GM23248 (cell line): ENCODE measurements at regions not wholly inside any gene's neighbourhood (a gene's known extent, or its start where the extent isn't known, plus 50 kb on each side); places are given as distances from the start of the nearest gene placed in this dataset.
A peak's percentile ranks its signal among the peaks of the same experiment; 100 is the strongest.
"Not testable (repeated sequence)": the region's sequence is repeated elsewhere in the genome, so short reads cannot be mapped to it uniquely, and the experiment has no call there.

Experiments used
- DNase-seq: peaks from one replicate; pipeline ENCODE4 v3.0.0-alpha.2; 2015
- H2AFZ ChIP-seq: fragments of 200-600 bp; sonication (generic); 2 replicates; pipeline ENCODE4 v1.6.1; 2016; ENCODE audit warnings: antibody characterized with exemption
- H3F3A ChIP-seq: fragments of 200-600 bp; sonication (generic); 2 replicates; pipeline ENCODE4 v1.6.1; 2016; ENCODE audit warnings: mild to moderate bottlenecking, antibody characterized with exemption, mixed run types; ENCODE audit not compliant: insufficient read depth
- H3K27ac ChIP-seq: fragments of 200-600 bp; sonication (generic); 2 replicates; pipeline ENCODE4 v1.5.1; 2016; ENCODE audit warnings: mild to moderate bottlenecking
- H3K27me3 ChIP-seq: fragments of 200-600 bp; sonication (generic); replicated peaks from 2 replicates; pipeline ENCODE4 v1.6.1; 2016; ENCODE audit warnings: mild to moderate bottlenecking; ENCODE audit not compliant: insufficient read depth
- H3K36me3 ChIP-seq: fragments of 200-600 bp; sonication (generic); 2 replicates; pipeline ENCODE4 v1.6.1; 2016; ENCODE audit warnings: low read depth, mild to moderate bottlenecking
- H3K4me1 ChIP-seq: fragments of 200-600 bp; sonication (generic); 2 replicates; pipeline ENCODE4 v1.6.1; 2016; ENCODE audit warnings: mild to moderate bottlenecking; ENCODE audit not compliant: insufficient read depth
- H3K4me2 ChIP-seq: fragments of 200-600 bp; sonication (generic); one replicate; pipeline ENCODE4 v1.6.1; 2016; ENCODE audit warnings: mild to moderate bottlenecking; ENCODE audit not compliant: unreplicated experiment
- H3K4me3 ChIP-seq: fragments of 200-600 bp; sonication (generic); 2 replicates; pipeline ENCODE4 v1.5.1; 2016; ENCODE audit warnings: mild to moderate bottlenecking
- H3K79me2 ChIP-seq: fragments of 200-600 bp; sonication (generic); 2 replicates; pipeline ENCODE4 v1.6.1; 2016; ENCODE audit warnings: mild to moderate bottlenecking; ENCODE audit not compliant: insufficient read depth
- H3K9ac ChIP-seq: fragments of 200-600 bp; sonication (generic); 2 replicates; pipeline ENCODE4 v1.6.1; 2016; ENCODE audit warnings: mild to moderate bottlenecking
- H3K9me2 ChIP-seq: fragments of 200-600 bp; sonication (generic); 2 replicates; pipeline ENCODE4 v1.6.1; 2016; ENCODE audit warnings: mixed run types, mild to moderate bottlenecking, moderate library complexity; ENCODE audit not compliant: insufficient read depth
- H3K9me3 ChIP-seq: fragments of 200-600 bp; sonication (generic); one replicate; pipeline ENCODE4 v1.6.1; 2017; ENCODE audit warnings: low read depth
- H4K20me1 ChIP-seq: fragments of 200-600 bp; sonication (generic); 2 replicates; pipeline ENCODE4 v1.6.0; 2016; ENCODE audit not compliant: insufficient read depth
- EZH2 ChIP-seq: fragments of 200-600 bp; sonication (generic); IDR thresholded peaks from 2 replicates; pipeline ENCODE4 v1.6.1; 2018; ENCODE audit warnings: antibody characterized with exemption, mild to moderate bottlenecking; ENCODE audit not compliant: insufficient read depth, poor library complexity, severe bottlenecking
- EZH2phosphoT487 ChIP-seq: fragments of 200-600 bp; sonication (generic); IDR thresholded peaks from 2 replicates; pipeline ENCODE4 v1.6.1; 2018; ENCODE audit warnings: antibody characterized with exemption, moderate library complexity, mild to moderate bottlenecking, low read depth; ENCODE audit not compliant: insufficient read depth
- WGBS, 2 experiments: methylation state at CpG; one replicate each; pipeline ENCODE4 v1.1.6; 2015 to 2017; ENCODE audit warnings: low lambda C conversion rate in 2 of 2, low coverage in 1 of 2; ENCODE audit errors: missing lambda C conversion rate in 2 of 2; 5-methylcytosine and 5-hydroxymethylcytosine counted together
- in situ Hi-C: fragments of 300-500 bp; cut with MboI; formaldehyde crosslinking; loops from 2 replicates; pipeline ENCODE4 v1.15.0; 2020

DNA sequence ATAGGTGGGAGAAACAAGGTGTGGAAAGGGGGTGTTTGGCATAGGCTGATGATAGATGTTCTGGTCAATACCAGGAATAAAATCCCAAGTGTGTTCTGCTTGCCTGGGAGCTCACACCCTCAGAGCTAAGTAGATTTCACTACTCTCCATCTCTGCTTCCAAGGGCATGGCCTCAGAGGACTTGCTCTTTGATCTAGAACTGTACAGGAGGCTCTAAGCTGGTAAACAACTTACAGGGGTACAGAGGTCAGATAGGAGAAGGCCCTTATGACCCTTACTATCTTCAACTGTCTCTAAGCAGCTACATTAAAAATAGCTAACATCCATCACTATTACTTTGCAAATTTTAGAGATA is 221.5 kb upstream of the KLF14 start:
- Histone ChIP-seq H2AFZ (no peak overlapping the region), H3K27me3 (no peaks in the 10 kb centered on the region), H3K9ac (peak overlapping the region; percentile 19; the same call in 1 of the 2 replicates), H3K9me2 (no peaks in the 10 kb centered on the region), H3K9me3 (no peaks in the 10 kb centered on the region), H3F3A (peaks cover 79% of the 10 kb centered on the region), H3K4me3 (0 out of 2 replicates have a peak overlapping the region, but pooled peaks have one; percentile 81), H3K4me1 (peaks cover 58% of the 10 kb centered on the region), H4K20me1 (no peaks in the 10 kb centered on the region), H3K36me3 (peaks cover 44% of the 10 kb centered on the region; the same call in 1 of the 2 replicates), H3K27ac (peak overlapping the region; percentile 100), H3K79me2 (peaks cover 92% of the 10 kb centered on the region), H3K4me2 (peak overlapping the region; percentile 99)
- in situ Hi-C loops: no loop called here
- DNase-seq: no peak
- no peak for TF ChIP-seq EZH2phosphoT487
- no peak for TF ChIP-seq EZH2

DNA sequence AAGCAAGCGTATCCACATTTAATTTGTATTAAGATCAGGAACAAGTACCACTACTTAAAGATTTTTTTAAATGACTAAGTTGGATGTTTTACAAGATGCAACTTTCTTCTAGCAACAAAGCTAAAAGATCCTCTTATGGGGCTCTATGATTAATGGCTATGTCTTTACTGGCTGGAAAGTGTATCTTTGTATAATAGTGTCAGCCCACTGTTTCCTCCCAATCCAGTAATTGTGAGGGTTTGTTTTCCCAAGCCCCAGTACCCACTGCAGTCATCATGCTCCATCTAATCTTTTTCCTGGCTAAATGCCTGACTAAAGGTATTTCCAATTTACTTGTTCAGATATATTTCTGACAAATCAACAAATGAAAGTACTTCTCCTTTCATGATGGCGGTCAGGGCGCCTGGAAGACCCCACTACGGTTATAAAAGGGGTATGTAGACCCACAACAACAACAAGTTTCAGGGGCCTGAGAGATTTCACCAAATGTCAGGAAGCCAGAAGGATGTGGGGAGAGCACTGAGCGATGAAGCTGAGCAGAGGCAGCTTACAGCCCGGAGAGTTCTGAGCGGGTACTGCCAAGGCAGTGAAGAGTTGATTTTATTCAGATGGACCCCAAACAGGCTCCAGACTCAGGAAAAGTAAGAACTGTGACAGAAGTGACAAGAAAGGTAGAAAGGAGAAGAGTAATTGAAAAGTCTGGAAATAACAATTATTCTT is 222.6 kb upstream of the KLF14 start:
- 81 to 82% methylated on average over 7 of the region's 7 CpGs for WGBS, 2 experiments
- peaks cover 43% of the 10 kb centered on the region; the same call in 1 of the 2 replicates for H3K36me3 ChIP-seq
- peak overlapping the region; percentile 19 for H3K9ac ChIP-seq
- H3K9me3 ChIP-seq: no peaks in the 10 kb centered on the region
- no peak overlapping the region for H2AFZ ChIP-seq
- TF ChIP-seq EZH2phosphoT487 (no peak), EZH2 (no peak)
- H3F3A ChIP-seq: peaks cover 85% of the 10 kb centered on the region
- H3K27me3 ChIP-seq: no peaks in the 10 kb centered on the region
- peaks cover 84% of the 10 kb centered on the region for H3K79me2 ChIP-seq
- H3K4me3 ChIP-seq: peak overlapping the region; percentile 81
- H3K4me1 ChIP-seq: peaks cover 68% of the 10 kb centered on the region
- H3K4me2 ChIP-seq: peak overlapping the region; percentile 99
- no peaks in the 10 kb centered on the region for H4K20me1 ChIP-seq
- in situ Hi-C loops: no loop called here
- peak overlapping the region; percentile 100 for H3K27ac ChIP-seq
- peak; percentile 39 for DNase-seq
- H3K9me2 ChIP-seq: no peaks in the 10 kb centered on the region

DNA sequence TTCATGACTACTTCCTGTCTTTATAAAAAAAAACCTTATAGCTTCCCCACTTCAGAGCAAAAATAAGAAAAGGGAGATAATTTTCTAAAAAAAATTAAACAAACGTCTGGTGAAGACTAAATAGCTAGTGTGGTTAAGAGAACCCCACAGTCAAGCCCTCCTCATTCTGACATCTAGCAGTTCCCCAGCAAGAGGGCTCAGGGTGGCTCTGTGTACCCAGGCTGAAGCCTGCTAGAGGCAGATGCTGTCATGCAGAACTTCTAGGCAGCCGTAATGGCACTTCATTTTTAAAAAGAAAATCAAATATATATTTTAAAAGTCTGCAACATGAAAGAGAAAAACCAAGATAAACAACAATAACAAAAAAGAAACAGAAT is 223.1 kb upstream of the KLF14 start:
- Histone ChIP-seq H3K36me3 (peaks cover 37% of the 10 kb centered on the region; the same call in 1 of the 2 replicates), H3K9me2 (no peaks in the 10 kb centered on the region), H3K27ac (peak overlapping the region; percentile 100), H3K9ac (peak overlapping the region; percentile 19), H3K79me2 (peaks cover 84% of the 10 kb centered on the region), H3K27me3 (no peaks in the 10 kb centered on the region), H3K9me3 (no peaks in the 10 kb centered on the region), H3K4me2 (peak overlapping the region; percentile 99), H3K4me3 (peak overlapping the region; percentile 81), H4K20me1 (no peaks in the 10 kb centered on the region), H2AFZ (no peak overlapping the region), H3K4me1 (peaks cover 73% of the 10 kb centered on the region), H3F3A (peaks cover 88% of the 10 kb centered on the region)
- in situ Hi-C loops: no loop called here
- 12 to 17% methylated on average over 2 of the region's 2 CpGs for WGBS, 2 experiments
- TF ChIP-seq EZH2phosphoT487 (no peak), EZH2 (no peak)
- peak; percentile 37 for DNase-seq

DNA sequence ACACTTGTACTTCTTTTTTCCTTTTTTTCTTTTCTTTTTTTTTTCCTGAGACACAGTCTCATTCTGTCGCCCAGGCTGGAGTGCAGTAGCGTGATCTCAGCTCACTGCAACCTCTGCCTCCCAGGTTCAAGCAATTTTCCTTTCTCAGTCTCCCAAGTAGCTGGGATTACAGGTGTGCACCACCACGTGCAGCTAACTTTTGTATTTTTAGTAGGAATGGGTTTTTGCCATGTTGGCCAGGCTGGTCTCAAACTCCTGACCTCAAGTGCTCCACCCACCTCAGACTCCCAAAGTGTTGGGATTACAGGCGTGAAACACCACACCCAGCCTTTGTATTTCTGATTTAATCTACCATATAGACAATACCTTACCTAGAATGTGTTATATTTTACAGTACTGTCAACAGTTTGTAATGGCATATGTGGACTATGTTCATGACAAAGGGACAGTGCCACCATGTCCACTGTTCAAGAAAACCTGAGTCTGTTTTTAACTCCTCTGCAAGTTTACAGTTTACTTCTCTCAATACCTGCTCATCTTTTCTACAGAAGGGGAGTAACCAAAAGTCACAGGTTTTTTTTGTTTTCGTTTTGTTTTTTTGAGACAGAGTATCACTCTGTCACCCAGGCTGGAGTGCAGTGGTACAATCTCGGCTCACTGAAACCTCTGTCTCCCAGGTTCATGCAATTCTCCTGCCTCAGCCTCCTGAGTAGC is 223.9 kb upstream of the KLF14 start:
- Histone ChIP-seq H3F3A (peaks cover 85% of the 10 kb centered on the region), H3K4me2 (peak overlapping the region; percentile 99), H3K4me3 (peak overlapping the region; percentile 81), H3K36me3 (peaks cover 31% of the 10 kb centered on the region; the same call in 1 of the 2 replicates), H3K4me1 (peaks cover 78% of the 10 kb centered on the region), H3K9ac (peak overlapping the region; percentile 19), H3K27ac (peak overlapping the region; percentile 100), H3K79me2 (peaks cover 84% of the 10 kb centered on the region)
- H3K27me3 ChIP-seq, in situ Hi-C loops, H3K9me2 ChIP-seq, H2AFZ ChIP-seq, H4K20me1 ChIP-seq, DNase-seq, H3K9me3 ChIP-seq: not testable (repeated sequence)
- WGBS, 2 experiments: 89 to 95% methylated on average over 6 of the region's 6 CpGs
